Glutamatergic neuron (in vitro differentiated cells): ENCODE measurements at regions not wholly inside any gene's neighbourhood (a gene's known extent, or its start where the extent isn't known, plus 50 kb on each side); places are given as distances from the start of the nearest gene placed in this dataset.

ENCODE experiments used
- DNase-seq: peaks from one replicate; pipeline ENCODE4 v3.0.0; 2022
- H3K27ac Mint-ChIP-seq: one replicate; pipeline ENCODE4 v1.8.0; 2020; ENCODE audit warnings: mild to moderate bottlenecking, mixed read lengths, inconsistent platforms; ENCODE audit not compliant: unreplicated experiment
- H3K27me3 Mint-ChIP-seq: one replicate; pipeline ENCODE4 v1.8.0; 2020; ENCODE audit warnings: mild to moderate bottlenecking, moderate library complexity, mixed read lengths, inconsistent platforms; ENCODE audit not compliant: unreplicated experiment
- H3K36me3 Mint-ChIP-seq: one replicate; pipeline ENCODE4 v1.8.0; 2020; ENCODE audit warnings: mild to moderate bottlenecking, mixed read lengths, inconsistent platforms; ENCODE audit not compliant: unreplicated experiment
- H3K4me1 Mint-ChIP-seq: one replicate; pipeline ENCODE4 v1.8.0; 2020; ENCODE audit warnings: mild to moderate bottlenecking, low read depth, mixed read lengths, inconsistent platforms; ENCODE audit not compliant: unreplicated experiment
- H3K4me3 Mint-ChIP-seq: one replicate; pipeline ENCODE4 v1.8.0; 2020; ENCODE audit warnings: mild to moderate bottlenecking, mixed read lengths, inconsistent platforms; ENCODE audit not compliant: unreplicated experiment
- H3K9me3 Mint-ChIP-seq: one replicate; pipeline ENCODE4 v1.8.0; 2020; ENCODE audit warnings: mild to moderate bottlenecking, moderate library complexity, mixed read lengths, inconsistent platforms; ENCODE audit not compliant: unreplicated experiment
- TF ChIP-seq, protein P1 (sequence below): fragments of 200-600 bp; sonication (generic); IDR thresholded peaks from one replicate; pipeline ENCODE4 v1.5.0; 2021; ENCODE audit not compliant: partially characterized antibody, unreplicated experiment

DNA sequence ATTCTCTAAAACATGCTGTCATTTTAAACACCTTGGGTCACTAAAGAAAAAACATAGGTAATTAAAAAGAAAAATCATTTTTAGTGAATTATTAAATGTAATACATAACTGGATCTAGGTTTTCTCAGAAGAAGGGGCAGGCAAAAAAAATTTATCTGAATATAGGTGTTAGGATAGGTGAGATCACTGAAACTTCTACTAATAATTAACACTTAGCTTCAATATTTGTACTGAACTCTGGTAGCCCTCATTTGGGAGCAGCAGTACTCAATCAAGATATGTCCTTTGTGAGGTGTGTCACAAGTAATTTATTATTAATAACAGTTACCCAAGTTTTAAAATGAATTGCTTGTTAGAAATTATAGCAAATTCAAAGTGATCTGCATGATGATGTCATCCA lies 103.6 kb downstream of the ATP23 start:
- Mint-ChIP-seq H3K27ac (no peak overlapping the region), H3K27me3 (no peaks in the 10 kb centered on the region), H3K4me1 (no peaks in the 10 kb centered on the region), H3K36me3 (no peaks in the 10 kb centered on the region), H3K4me3 (no peak overlapping the region), H3K9me3 (no peaks in the 10 kb centered on the region)
- TF ChIP-seq, protein P1, sequence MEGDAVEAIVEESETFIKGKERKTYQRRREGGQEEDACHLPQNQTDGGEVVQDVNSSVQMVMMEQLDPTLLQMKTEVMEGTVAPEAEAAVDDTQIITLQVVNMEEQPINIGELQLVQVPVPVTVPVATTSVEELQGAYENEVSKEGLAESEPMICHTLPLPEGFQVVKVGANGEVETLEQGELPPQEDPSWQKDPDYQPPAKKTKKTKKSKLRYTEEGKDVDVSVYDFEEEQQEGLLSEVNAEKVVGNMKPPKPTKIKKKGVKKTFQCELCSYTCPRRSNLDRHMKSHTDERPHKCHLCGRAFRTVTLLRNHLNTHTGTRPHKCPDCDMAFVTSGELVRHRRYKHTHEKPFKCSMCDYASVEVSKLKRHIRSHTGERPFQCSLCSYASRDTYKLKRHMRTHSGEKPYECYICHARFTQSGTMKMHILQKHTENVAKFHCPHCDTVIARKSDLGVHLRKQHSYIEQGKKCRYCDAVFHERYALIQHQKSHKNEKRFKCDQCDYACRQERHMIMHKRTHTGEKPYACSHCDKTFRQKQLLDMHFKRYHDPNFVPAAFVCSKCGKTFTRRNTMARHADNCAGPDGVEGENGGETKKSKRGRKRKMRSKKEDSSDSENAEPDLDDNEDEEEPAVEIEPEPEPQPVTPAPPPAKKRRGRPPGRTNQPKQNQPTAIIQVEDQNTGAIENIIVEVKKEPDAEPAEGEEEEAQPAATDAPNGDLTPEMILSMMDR = no peak
- no peak for DNase-seq

DNA sequence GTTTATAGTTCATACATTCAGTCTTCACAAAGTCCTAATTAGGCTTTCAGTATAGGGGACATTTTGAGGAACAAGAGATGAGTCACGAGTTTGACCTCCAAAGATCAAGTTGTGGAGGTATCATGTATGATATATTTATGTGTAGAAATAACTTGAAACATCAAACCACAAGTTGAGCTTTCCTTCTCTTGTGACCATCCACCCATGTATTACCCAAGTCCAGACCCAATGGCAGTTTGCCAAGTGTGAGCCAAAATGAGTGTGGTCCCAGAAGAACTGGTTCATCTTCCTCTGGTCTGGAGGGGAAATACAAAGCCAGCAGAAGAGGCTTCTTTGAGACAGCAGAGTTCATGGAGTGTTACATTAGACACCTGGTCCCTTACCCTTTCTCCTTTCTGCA lies 104.9 kb downstream of the ATP23 start:
- Mint-ChIP-seq H3K27ac (no peak overlapping the region), H3K36me3 (peaks cover under 1% of the 10 kb centered on the region), H3K4me3 (no peak overlapping the region), H3K27me3 (no peaks in the 10 kb centered on the region), H3K9me3 (peaks cover 1% of the 10 kb centered on the region), H3K4me1 (no peaks in the 10 kb centered on the region)
- TF ChIP-seq, protein P1 = no peak
- no peak for DNase-seq

DNA sequence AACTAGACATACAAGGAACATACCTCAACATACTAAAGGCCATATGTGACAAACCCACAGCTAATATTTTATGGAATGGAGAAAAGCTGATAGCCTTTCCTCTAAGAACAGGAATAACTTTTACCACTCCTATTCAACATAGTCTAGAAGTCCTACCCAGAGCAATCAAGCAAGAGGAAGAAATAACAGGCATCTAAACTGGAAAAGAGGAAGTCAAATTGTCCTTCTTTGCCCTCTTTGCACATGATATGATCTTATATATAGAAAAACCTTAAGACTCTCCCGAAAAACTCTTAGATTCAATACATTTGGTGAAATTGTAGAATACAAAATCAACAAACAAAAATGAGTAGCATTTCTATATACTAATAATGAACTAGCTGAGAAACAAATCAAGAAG lies 110.0 kb downstream of the ATP23 start:
- TF ChIP-seq, protein P1 = no peak
- Mint-ChIP-seq H3K4me3 (no peak overlapping the region), H3K9me3 (peaks cover 3% of the 10 kb centered on the region), H3K27me3 (no peaks in the 10 kb centered on the region), H3K4me1 (no peaks in the 10 kb centered on the region), H3K27ac (no peak overlapping the region), H3K36me3 (peaks cover 6% of the 10 kb centered on the region)
- DNase-seq = no peak

DNA sequence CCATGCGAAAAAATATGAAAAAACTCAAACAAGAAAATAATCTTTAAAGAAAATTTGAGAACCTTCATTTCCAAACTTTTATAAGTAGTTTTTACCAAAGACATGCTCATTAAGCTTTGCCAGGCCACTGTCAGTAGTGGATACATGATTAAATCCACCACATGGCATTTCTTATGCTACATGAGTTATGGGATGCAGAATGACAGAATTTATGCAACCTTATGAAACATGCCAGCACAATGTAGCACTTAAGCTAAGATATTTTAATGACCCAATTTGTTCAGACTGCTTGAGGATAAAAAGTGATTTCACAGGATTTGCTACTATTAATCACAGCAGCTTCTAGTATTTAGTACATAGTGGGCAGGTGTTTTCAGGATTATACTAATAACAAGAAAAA lies 123.3 kb downstream of the ATP23 start:
- Mint-ChIP-seq H3K36me3 (no peaks in the 10 kb centered on the region), H3K4me3 (no peak overlapping the region), H3K4me1 (no peaks in the 10 kb centered on the region), H3K9me3 (peaks cover 2% of the 10 kb centered on the region), H3K27me3 (peaks cover 5% of the 10 kb centered on the region), H3K27ac (no peak overlapping the region)
- TF ChIP-seq, protein P1 = no peak
- DNase-seq = no peak

DNA sequence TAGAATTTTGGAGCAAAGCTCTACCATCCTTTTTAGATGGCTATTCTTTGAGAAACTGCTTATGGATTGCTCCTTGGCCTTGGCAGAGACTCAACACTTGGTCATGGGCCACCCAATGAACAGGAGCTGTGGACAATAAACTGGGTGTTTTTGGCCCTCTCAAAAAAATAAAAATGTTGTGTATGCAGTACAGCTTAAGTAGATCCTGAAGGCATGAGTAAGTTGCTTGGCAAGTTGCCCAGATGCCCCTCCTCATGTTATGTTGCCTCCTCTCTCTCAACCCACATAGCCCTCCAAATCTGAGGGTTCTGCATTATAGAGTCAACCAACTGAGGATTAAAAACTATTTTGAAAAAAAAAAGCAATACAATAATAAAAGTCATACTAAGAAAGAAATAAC lies 124.9 kb downstream of the ATP23 start:
- Mint-ChIP-seq H3K27ac (no peak overlapping the region), H3K36me3 (no peaks in the 10 kb centered on the region), H3K9me3 (peaks cover 2% of the 10 kb centered on the region)

More for the DNA sequence above, 124.9 kb downstream of the ATP23 start:
- no peaks in the 10 kb centered on the region for H3K4me1 Mint-ChIP-seq
- no peak overlapping the region for H3K4me3 Mint-ChIP-seq
- TF ChIP-seq, protein P1 = no peak
- no peaks in the 10 kb centered on the region for H3K27me3 Mint-ChIP-seq
- no peak for DNase-seq
